K562 (cell line): ENCODE measurements at regions not wholly inside any gene's neighbourhood (a gene's known extent, or its start where the extent isn't known, plus 50 kb on each side); places are given as distances from the start of the nearest gene placed in this dataset.

Source experiments
- ADNP ChIP-seq: fragments of 200-800 bp; sonication (Bioruptor generic); IDR thresholded peaks from 2 replicates; pipeline ENCODE4 v1.6.1; 2016; ENCODE audit warnings: missing genetic modification characterization, missing compliant biosample characterization
- BCOR ChIP-seq: fragments of 450-650 bp; IDR thresholded peaks from 2 replicates; pipeline ENCODE4 v1.6.1; 2016
- DACH1 ChIP-seq: fragments of 450-650 bp; IDR thresholded peaks from 2 replicates; pipeline ENCODE4 v1.6.1; 2018; ENCODE audit not compliant: partially characterized antibody
- DNMT1 ChIP-seq: fragments of 450-650 bp; IDR thresholded peaks from 2 replicates; pipeline ENCODE4 v1.6.1; 2016; ENCODE audit warnings: antibody characterized with exemption, mild to moderate bottlenecking
- EGR1 ChIP-seq: fragments of 450-650 bp; conservative IDR thresholded peaks from 2 replicates; pipeline ENCODE4 v1.6.1; 2017; ENCODE audit warnings: mild to moderate bottlenecking
- HNRNPH1 ChIP-seq: fragments of 200-400 bp; formaldehyde crosslinking; optimal IDR thresholded peaks from 2 replicates; pipeline ENCODE3; 2017; ENCODE audit warnings: low read depth, mild to moderate bottlenecking, low read length, moderate library complexity
- IRF1 ChIP-seq: sonication (generic); formaldehyde crosslinking; IDR thresholded peaks from 2 replicates; pipeline ENCODE4 v1.8.0; 2022; ENCODE audit warnings: missing genetic modification reagents, mild to moderate bottlenecking, borderline replicate concordance
- IRF9 ChIP-seq: fragments of 450-650 bp; IDR thresholded peaks from 2 replicates; pipeline ENCODE4 v1.6.1; 2016; ENCODE audit warnings: missing biosample characterization, missing genetic modification characterization
- KDM2B ChIP-seq: fragments of 250-450 bp; sonication (Bioruptor Pico); IDR thresholded peaks from 2 replicates; pipeline ENCODE4 v1.8.0; 2021; ENCODE audit warnings: mild to moderate bottlenecking, moderate library complexity
- MAFK ChIP-seq: IDR thresholded peaks from 2 replicates; pipeline ENCODE4 v1.6.1; 2011; ENCODE audit warnings: low read length, improper control_type of control experiment
- MCM2 ChIP-seq: fragments of 450-650 bp; IDR thresholded peaks from 2 replicates; pipeline ENCODE4 v1.6.1; 2017; ENCODE audit warnings: low read depth, mild to moderate bottlenecking
- MLX ChIP-seq, 2 experiments: fragments of 450-650 bp in 1 of 2; sonication (generic) in 1 of 2; formaldehyde crosslinking; conservative IDR thresholded peaks; 2 replicates each; pipeline versions ENCODE4 v1.4.0 to v1.8.1; 2020 to 2022; ENCODE audit warnings: mild to moderate bottlenecking in 1 of 2, missing genetic modification reagents in 1 of 2
- PRPF4 ChIP-seq: fragments of 200-400 bp; formaldehyde crosslinking; IDR thresholded peaks from one replicate; pipeline ENCODE4 v1.6.1; 2017; ENCODE audit warnings: low read length, low read depth, mild to moderate bottlenecking; ENCODE audit not compliant: insufficient read depth, poor library complexity, severe bottlenecking
- RFX7 ChIP-seq: fragments of 250-450 bp; sonication (Bioruptor Pico); IDR thresholded peaks from 2 replicates; pipeline ENCODE4 v1.5.1; 2021; ENCODE audit warnings: mild to moderate bottlenecking
- THRAP3 ChIP-seq: fragments of 450-650 bp; IDR thresholded peaks from 2 replicates; pipeline ENCODE4 v1.6.1; 2016; ENCODE audit warnings: mild to moderate bottlenecking, inconsistent platforms, borderline replicate concordance
- XRCC5 ChIP-seq: fragments of 200-400 bp; formaldehyde crosslinking; IDR thresholded peaks from 2 replicates; pipeline ENCODE4 v1.6.1; 2017; ENCODE audit warnings: low read depth, mild to moderate bottlenecking, low read length
- ZFP91 ChIP-seq: sonication (generic); formaldehyde crosslinking; IDR thresholded peaks from 2 replicates; pipeline ENCODE4 v1.8.0; 2022; ENCODE audit warnings: mild to moderate bottlenecking, missing genetic modification reagents
- ZKSCAN1 ChIP-seq: fragments of 150-350 bp; IDR thresholded peaks from 2 replicates; pipeline ENCODE4 v1.6.1; 2016; ENCODE audit warnings: low read depth, low read length
- ZNF133 ChIP-seq: fragments of 250-450 bp; sonication (Bioruptor Pico); IDR thresholded peaks from 2 replicates; pipeline ENCODE4 v1.4.0; 2020; ENCODE audit warnings: mild to moderate bottlenecking
- ZNF143 ChIP-seq: sonication (generic); formaldehyde crosslinking; IDR thresholded peaks from 2 replicates; pipeline ENCODE4 v1.9.0; 2022; ENCODE audit warnings: mild to moderate bottlenecking, missing genetic modification reagents
- ZNF212 ChIP-seq: fragments of 450-650 bp; formaldehyde crosslinking; IDR thresholded peaks from 2 replicates; pipeline ENCODE4 v1.4.0; 2020; ENCODE audit warnings: mild to moderate bottlenecking
- ZNF311 ChIP-seq: fragments of 250-450 bp; sonication (Bioruptor Pico); IDR thresholded peaks from 2 replicates; pipeline ENCODE4 v1.4.0; 2020; ENCODE audit warnings: mild to moderate bottlenecking, moderate library complexity
- ZNF511 ChIP-seq: sonication (generic); formaldehyde crosslinking; IDR thresholded peaks from 2 replicates; pipeline ENCODE4 v1.8.0; 2022; ENCODE audit warnings: mild to moderate bottlenecking, missing genetic modification reagents
- ZNF589 ChIP-seq: fragments of 200-800 bp; sonication (Bioruptor generic); IDR thresholded peaks from 2 replicates; pipeline ENCODE4 v1.6.1; 2016; ENCODE audit warnings: low read depth, missing genetic modification characterization, missing compliant biosample characterization
- ZNF644 ChIP-seq: fragments of 200-800 bp; sonication (Bioruptor generic); IDR thresholded peaks from 2 replicates; pipeline ENCODE4 v1.6.1; 2016; ENCODE audit warnings: low read depth, missing genetic modification characterization, missing compliant biosample characterization

GRCh38 chr1:224503161-224504118 lies 68.8 kb upstream of the WDR26 start (continued):
- TF ChIP-seq BCOR, result peak; percentile 90
- no peak for TF ChIP-seq THRAP3
- 0 out of 2 replicates have a peak, but pooled peaks have one; percentile 10 for TF ChIP-seq RFX7
- peak; percentile 80 for TF ChIP-seq EGR1
- peak; percentile 87 for TF ChIP-seq ZKSCAN1
- TF ChIP-seq ZFP91, result no peak
- TF ChIP-seq IRF1 (CRISPR knock-in tag), result no peak
- no peak for TF ChIP-seq ZNF133 (CRISPR knock-in tag)
- TF ChIP-seq IRF9, result no peak
- no peak for TF ChIP-seq ZNF143
- TF ChIP-seq XRCC5, result peak; percentile 77
- peak; percentile 88 for TF ChIP-seq ZNF511
- no peak for TF ChIP-seq KDM2B (CRISPR knock-in tag)
- 0 out of 4 replicates have a peak, but pooled peaks of 1 of the 2 experiments have one; percentile 16 for TF ChIP-seq MLX (CRISPR knock-in tag; conservative IDR thresholded peaks at IDR 0.05)
- TF ChIP-seq DACH1, result peak; percentile 96
- no peak for TF ChIP-seq PRPF4
- TF ChIP-seq DNMT1, result no peak
- no peak for TF ChIP-seq ZNF212
- TF ChIP-seq ADNP (tag), result no peak; the same call in 1 of the 2 replicates
- peak; percentile 33; the same call in 1 of the 2 replicates for TF ChIP-seq MAFK
- no peak for TF ChIP-seq MCM2
- TF ChIP-seq ZNF589 (CRISPR knock-in tag), result peak; percentile 99
- no peak for TF ChIP-seq HNRNPH1
- peak; percentile 88; the same call in 1 of the 2 replicates for TF ChIP-seq ZNF644 (tag)
- TF ChIP-seq ZNF311 (CRISPR knock-in tag), result peak; percentile 91
